Glutamatergic neuron (in vitro differentiated cells): ENCODE measurements at regions not wholly inside any gene's neighbourhood (a gene's known extent, or its start where the extent isn't known, plus 50 kb on each side); places are given as distances from the start of the nearest gene placed in this dataset.

ENCODE experiments used
- DNase-seq: peaks from one replicate; pipeline ENCODE4 v3.0.0; 2022
- H3K27ac Mint-ChIP-seq: one replicate; pipeline ENCODE4 v1.8.0; 2020; ENCODE audit warnings: mild to moderate bottlenecking, mixed read lengths, inconsistent platforms; ENCODE audit not compliant: unreplicated experiment
- H3K27me3 Mint-ChIP-seq: one replicate; pipeline ENCODE4 v1.8.0; 2020; ENCODE audit warnings: mild to moderate bottlenecking, moderate library complexity, mixed read lengths, inconsistent platforms; ENCODE audit not compliant: unreplicated experiment
- H3K36me3 Mint-ChIP-seq: one replicate; pipeline ENCODE4 v1.8.0; 2020; ENCODE audit warnings: mild to moderate bottlenecking, mixed read lengths, inconsistent platforms; ENCODE audit not compliant: unreplicated experiment
- H3K4me1 Mint-ChIP-seq: one replicate; pipeline ENCODE4 v1.8.0; 2020; ENCODE audit warnings: mild to moderate bottlenecking, low read depth, mixed read lengths, inconsistent platforms; ENCODE audit not compliant: unreplicated experiment
- H3K4me3 Mint-ChIP-seq: one replicate; pipeline ENCODE4 v1.8.0; 2020; ENCODE audit warnings: mild to moderate bottlenecking, mixed read lengths, inconsistent platforms; ENCODE audit not compliant: unreplicated experiment
- H3K9me3 Mint-ChIP-seq: one replicate; pipeline ENCODE4 v1.8.0; 2020; ENCODE audit warnings: mild to moderate bottlenecking, moderate library complexity, mixed read lengths, inconsistent platforms; ENCODE audit not compliant: unreplicated experiment
- TF ChIP-seq, protein P1 (sequence below): fragments of 200-600 bp; sonication (generic); IDR thresholded peaks from one replicate; pipeline ENCODE4 v1.5.0; 2021; ENCODE audit not compliant: partially characterized antibody, unreplicated experiment

DNA sequence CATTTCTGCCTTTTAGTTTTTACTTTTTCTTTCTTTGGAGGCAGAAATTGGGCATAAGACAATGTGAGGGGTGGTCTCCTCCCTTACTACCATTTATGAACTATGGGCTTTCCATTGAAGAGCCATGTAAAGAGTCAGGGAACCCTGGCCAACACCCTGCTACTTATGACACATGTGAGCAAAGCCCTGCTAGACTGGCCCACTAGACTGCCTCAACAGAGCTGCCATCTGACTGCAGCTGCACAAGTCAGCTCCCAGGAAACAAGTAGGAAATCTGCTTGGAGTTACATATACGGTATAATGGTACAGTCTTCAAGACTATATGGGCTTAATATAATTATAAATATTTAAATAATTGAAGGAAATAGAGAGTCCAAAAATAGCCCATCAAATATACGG lies 816.8 kb downstream of the TRIB2 start:
- no peak overlapping the region for H3K4me3 Mint-ChIP-seq
- no peaks in the 10 kb centered on the region for H3K36me3 Mint-ChIP-seq
- H3K27me3 Mint-ChIP-seq: no peaks in the 10 kb centered on the region
- no peak overlapping the region for H3K27ac Mint-ChIP-seq
- no peak for DNase-seq
- TF ChIP-seq, protein P1, sequence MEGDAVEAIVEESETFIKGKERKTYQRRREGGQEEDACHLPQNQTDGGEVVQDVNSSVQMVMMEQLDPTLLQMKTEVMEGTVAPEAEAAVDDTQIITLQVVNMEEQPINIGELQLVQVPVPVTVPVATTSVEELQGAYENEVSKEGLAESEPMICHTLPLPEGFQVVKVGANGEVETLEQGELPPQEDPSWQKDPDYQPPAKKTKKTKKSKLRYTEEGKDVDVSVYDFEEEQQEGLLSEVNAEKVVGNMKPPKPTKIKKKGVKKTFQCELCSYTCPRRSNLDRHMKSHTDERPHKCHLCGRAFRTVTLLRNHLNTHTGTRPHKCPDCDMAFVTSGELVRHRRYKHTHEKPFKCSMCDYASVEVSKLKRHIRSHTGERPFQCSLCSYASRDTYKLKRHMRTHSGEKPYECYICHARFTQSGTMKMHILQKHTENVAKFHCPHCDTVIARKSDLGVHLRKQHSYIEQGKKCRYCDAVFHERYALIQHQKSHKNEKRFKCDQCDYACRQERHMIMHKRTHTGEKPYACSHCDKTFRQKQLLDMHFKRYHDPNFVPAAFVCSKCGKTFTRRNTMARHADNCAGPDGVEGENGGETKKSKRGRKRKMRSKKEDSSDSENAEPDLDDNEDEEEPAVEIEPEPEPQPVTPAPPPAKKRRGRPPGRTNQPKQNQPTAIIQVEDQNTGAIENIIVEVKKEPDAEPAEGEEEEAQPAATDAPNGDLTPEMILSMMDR: no peak
- H3K9me3 Mint-ChIP-seq: no peaks in the 10 kb centered on the region
- H3K4me1 Mint-ChIP-seq: no peaks in the 10 kb centered on the region

DNA sequence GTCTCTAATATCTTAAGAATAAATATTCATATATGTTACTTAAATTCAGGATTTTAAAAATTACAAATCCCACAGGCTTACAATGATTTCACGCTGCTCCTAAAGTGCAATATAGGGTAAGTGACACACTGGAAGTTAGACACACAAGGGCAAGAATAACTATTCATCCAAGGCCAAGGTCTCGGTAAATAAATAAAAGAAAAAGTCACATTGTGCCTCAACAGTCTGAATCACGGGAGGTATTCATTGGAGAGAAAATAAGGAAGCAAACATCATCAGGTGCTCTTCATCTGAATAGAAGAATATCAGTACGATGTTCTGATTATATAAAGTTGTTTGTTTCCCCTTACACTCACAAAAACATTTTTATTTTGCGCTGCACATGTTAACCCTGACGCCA lies 820.2 kb downstream of the TRIB2 start:
- H3K36me3 Mint-ChIP-seq: no peaks in the 10 kb centered on the region
- DNase-seq: no peak
- H3K9me3 Mint-ChIP-seq: no peaks in the 10 kb centered on the region
- TF ChIP-seq, protein P1: no peak
- no peaks in the 10 kb centered on the region for H3K27me3 Mint-ChIP-seq
- no peak overlapping the region for H3K4me3 Mint-ChIP-seq
- no peak overlapping the region for H3K27ac Mint-ChIP-seq
- peaks cover 2% of the 10 kb centered on the region for H3K4me1 Mint-ChIP-seq

DNA sequence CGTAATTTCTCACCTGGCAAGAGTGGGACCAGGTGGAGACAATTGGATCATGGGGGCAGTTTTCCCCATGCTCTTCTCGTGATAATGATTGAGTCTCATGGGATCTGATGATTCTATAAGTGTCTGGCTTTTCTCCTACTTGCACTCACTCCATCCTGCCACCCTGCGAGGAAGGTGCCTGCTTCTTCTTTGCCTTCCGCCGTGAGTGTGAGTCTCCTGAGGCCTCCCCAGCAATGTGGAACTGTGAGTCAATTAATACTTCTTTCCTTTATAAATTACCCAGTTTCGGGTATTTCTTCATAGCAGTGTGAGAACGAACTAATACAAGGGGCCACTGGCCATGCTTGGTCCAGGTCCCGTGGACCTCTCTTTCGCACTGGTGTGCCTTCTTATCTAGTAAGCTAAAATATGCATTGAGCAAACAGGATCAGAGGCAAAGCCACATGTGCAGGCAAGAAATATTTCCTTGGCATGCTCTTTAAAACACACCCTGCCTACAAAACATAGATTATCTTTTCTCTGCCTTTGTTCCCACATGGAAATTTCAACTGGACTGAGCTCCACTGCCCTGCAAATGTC lies 821.1 kb downstream of the TRIB2 start:
- H3K27me3 Mint-ChIP-seq: no peaks in the 10 kb centered on the region
- peaks cover 2% of the 10 kb centered on the region for H3K4me1 Mint-ChIP-seq
- no peak overlapping the region for H3K4me3 Mint-ChIP-seq
- TF ChIP-seq, protein P1: no peak
- no peaks in the 10 kb centered on the region for H3K9me3 Mint-ChIP-seq
- DNase-seq: no peak
- H3K27ac Mint-ChIP-seq: no peak overlapping the region
- no peaks in the 10 kb centered on the region for H3K36me3 Mint-ChIP-seq

DNA sequence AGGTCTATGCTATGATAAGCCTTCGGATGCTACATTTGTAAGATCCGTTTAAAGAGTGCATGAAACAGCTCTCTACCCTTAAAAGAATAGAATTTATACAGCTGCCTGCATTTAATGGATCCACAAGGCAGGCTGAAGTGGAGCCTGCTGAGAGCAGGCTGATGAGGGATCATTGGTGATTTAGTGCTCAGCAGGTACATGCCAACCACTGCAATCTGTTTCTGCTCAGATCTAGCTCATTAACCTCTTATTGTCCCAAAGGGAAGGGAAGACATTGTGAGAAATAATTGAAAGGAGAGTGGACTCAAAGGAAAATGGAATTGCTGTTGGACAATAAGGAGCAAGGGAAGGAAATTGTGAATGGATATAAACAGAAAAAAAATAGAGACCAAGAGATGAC lies 822.6 kb downstream of the TRIB2 start:
- H3K4me3 Mint-ChIP-seq: no peak overlapping the region
- DNase-seq: no peak
- H3K4me1 Mint-ChIP-seq: peaks cover 2% of the 10 kb centered on the region
- TF ChIP-seq, protein P1: no peak
- no peaks in the 10 kb centered on the region for H3K36me3 Mint-ChIP-seq
- H3K9me3 Mint-ChIP-seq: no peaks in the 10 kb centered on the region
- no peak overlapping the region for H3K27ac Mint-ChIP-seq
- peaks cover 1% of the 10 kb centered on the region for H3K27me3 Mint-ChIP-seq

DNA sequence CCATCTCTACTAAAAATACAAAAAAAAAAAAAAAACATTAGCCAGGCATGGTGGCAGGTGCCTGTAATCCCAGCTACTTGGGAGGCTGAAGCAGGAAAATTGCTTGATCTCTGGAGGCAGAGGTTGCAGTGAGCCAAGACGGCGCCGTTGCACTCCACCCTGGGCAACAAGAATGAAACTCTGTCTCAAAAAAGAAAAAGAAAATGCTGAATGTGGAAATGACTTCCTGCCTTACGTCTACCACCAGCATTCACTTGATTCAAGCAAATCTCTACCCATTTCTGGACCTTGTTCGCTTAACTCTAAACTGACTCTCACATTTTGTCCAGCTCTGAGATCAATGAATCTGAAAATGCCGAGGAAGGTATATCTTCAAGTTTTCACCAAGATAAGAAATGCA lies 825.3 kb downstream of the TRIB2 start:
- H3K27me3 Mint-ChIP-seq: peaks cover 1% of the 10 kb centered on the region
- TF ChIP-seq, protein P1: no peak
- H3K9me3 Mint-ChIP-seq: no peaks in the 10 kb centered on the region
- H3K27ac Mint-ChIP-seq: no peak overlapping the region
- peaks cover 2% of the 10 kb centered on the region for H3K4me1 Mint-ChIP-seq
- H3K36me3 Mint-ChIP-seq: no peaks in the 10 kb centered on the region
- no peak for DNase-seq
- H3K4me3 Mint-ChIP-seq: no peak overlapping the region
